ENCODE measurements at regions not wholly inside any gene's neighbourhood (a gene's known extent, or its start where the extent isn't known, plus 50 kb on each side); places are given as distances from the start of the nearest gene placed in this dataset.

- intact Hi-C loops (cut with DNase I), result no loop called here
- no peak overlapping the region for H3K4me3 ChIP-seq
- no peaks in the 10 kb centered on the region for H3K4me1 ChIP-seq
- no peaks in the 10 kb centered on the region for H3K9me3 ChIP-seq
- DNase-seq (ENCODE audit: low spot score in 2 of 2), result no peak
- no peak overlapping the region for H3K27ac ChIP-seq
- no peak for TF ChIP-seq CTCF (IDR thresholded peaks at IDR 0.05)
- H3K27me3 ChIP-seq, result no peaks in the 10 kb centered on the region
- H3K36me3 ChIP-seq, result no peaks in the 10 kb centered on the region
Measured at GRCh38 chr7:17608114-17608833, 309.8 kb downstream of the AHR start.

GRCh38 chr7:17611611-17612010 is 313.2 kb downstream of the AHR start:
- intact Hi-C loops (cut with DNase I), result no loop called here
- no peak for TF ChIP-seq CTCF (IDR thresholded peaks at IDR 0.05)
- Histone ChIP-seq H3K27ac (no peak overlapping the region), H3K36me3 (no peaks in the 10 kb centered on the region), H3K9me3 (no peaks in the 10 kb centered on the region), H3K4me3 (no peak overlapping the region), H3K4me1 (no peaks in the 10 kb centered on the region), H3K27me3 (no peaks in the 10 kb centered on the region)
- no peak for DNase-seq (ENCODE audit: low spot score in 2 of 2)

- Histone ChIP-seq H3K9me3 (no peaks in the 10 kb centered on the region), H3K27me3 (no peaks in the 10 kb centered on the region), H3K27ac (no peak overlapping the region), H3K4me3 (no peak overlapping the region), H3K36me3 (no peaks in the 10 kb centered on the region), H3K4me1 (no peaks in the 10 kb centered on the region)
- no peak for TF ChIP-seq CTCF (IDR thresholded peaks at IDR 0.05)
- no peak for DNase-seq (ENCODE audit: low spot score in 2 of 2)
- intact Hi-C loops (cut with DNase I), result no loop called here
Measured at GRCh38 chr7:17613338-17614041, 315.0 kb downstream of the AHR start.

- no peaks in the 10 kb centered on the region for H3K27me3 ChIP-seq
- H3K4me3 ChIP-seq, result no peak overlapping the region
- no peaks in the 10 kb centered on the region for H3K9me3 ChIP-seq
- TF ChIP-seq CTCF (IDR thresholded peaks at IDR 0.05), result no peak
- H3K36me3 ChIP-seq, result no peaks in the 10 kb centered on the region
- H3K4me1 ChIP-seq, result no peaks in the 10 kb centered on the region
- no peak overlapping the region for H3K27ac ChIP-seq
- intact Hi-C loops (cut with DNase I), result no loop called here
- no peak for DNase-seq (ENCODE audit: low spot score in 2 of 2)
Measured at GRCh38 chr7:17617380-17617779, 318.9 kb downstream of the AHR start.

- H3K27me3 ChIP-seq, result no peaks in the 10 kb centered on the region
- intact Hi-C loops (cut with DNase I), result no loop called here
- H3K4me1 ChIP-seq, result no peaks in the 10 kb centered on the region
- H3K27ac ChIP-seq, result no peak overlapping the region
- no peak for DNase-seq (ENCODE audit: low spot score in 2 of 2)
- H3K4me3 ChIP-seq, result no peak overlapping the region
- no peaks in the 10 kb centered on the region for H3K36me3 ChIP-seq
- H3K9me3 ChIP-seq, result no peaks in the 10 kb centered on the region
- no peak for TF ChIP-seq CTCF (IDR thresholded peaks at IDR 0.05)
Measured at GRCh38 chr7:17617857-17618651, 319.6 kb downstream of the AHR start.

All from ascending aorta (tissue), 2 donors.